HCT116 (cell line): ENCODE measurements at regions not wholly inside any gene's neighbourhood (a gene's known extent, or its start where the extent isn't known, plus 50 kb on each side); places are given as distances from the start of the nearest gene placed in this dataset.

Experiments used
- ATAC-seq: fragments of 200-7000 bp; cut with Tn5 transposase; 2 replicates; pipeline ENCODE4 v1.9.1; 2020; ENCODE audit warnings: mild to moderate bottlenecking, moderate library complexity
- BruUV-seq: library from RNA; stranded (reverse); fragments of 400-500 nt; replicated peaks from 2 replicates; lab custom pipeline; 2021; lab: Mats Ljungman, UMichigan
- CTCF ChIA-PET: fragments of 300-600 bp; sonication (Branson Sonifier 250); formaldehyde crosslinking; loops from one replicate; lab custom pipeline; 2021; ENCODE audit warnings: antibody characterized with exemption; lab: Charles Lee
- POLR2A ChIA-PET: fragments of 300-600, 350-600 bp; sonication (Branson Sonifier 250); formaldehyde crosslinking; loops from one replicate; lab custom pipeline; 2021; ENCODE audit warnings: antibody characterized with exemption; lab: Charles Lee
- RAD21 ChIA-PET, 2 experiments: fragments of 300-600 bp; sonication (Branson Sonifier 250); formaldehyde crosslinking; loops; one replicate each; lab custom pipeline; 2023; ENCODE audit warnings: low total read pairs in 2 of 2; ENCODE audit not compliant: uncharacterized antibody in 2 of 2, unreplicated experiment in 2 of 2, low non-redundant PET in 1 of 2; lab: Charles Lee
- DNase-seq: peaks from one replicate; pipeline ENCODE4 v3.0.0-alpha.2; 2010; ENCODE audit warnings: low read depth, low spot score
- H2AFZ ChIP-seq: fragments of 200-600 bp; shearing (Covaris generic), sonication (generic); 2 replicates; pipeline ENCODE4 v1.6.1; 2017; ENCODE audit warnings: low read depth, mixed run types, mixed read lengths, antibody characterized with exemption, low read length; ENCODE audit not compliant: poor library complexity, severe bottlenecking
- H3K27ac ChIP-seq: 2 replicates; pipeline ENCODE4 v1.5.1; 2012; ENCODE audit warnings: low read depth, low read length
- H3K27me3 ChIP-seq: fragments of 200-600 bp; sonication (generic); 2 replicates; pipeline ENCODE4 v1.6.1; 2016; ENCODE audit warnings: mixed run types, low read length, mixed read lengths; ENCODE audit not compliant: insufficient read depth
- H3K36me3 ChIP-seq, 2 experiments: fragments of 200-500 bp in 1 of 2; fragments of 200-600 bp in 1 of 2; sonication (Bioruptor generic) in 1 of 2; sonication (generic) in 1 of 2; 2 replicates each; pipeline versions ENCODE4 v1.5.1 to v1.6.1; 2014 to 2016; ENCODE audit warnings: low read length in 2 of 2, inconsistent platforms in 1 of 2, mixed read lengths in 1 of 2, mixed run types in 1 of 2; ENCODE audit not compliant: insufficient read depth in 2 of 2, control insufficient read depth in 1 of 2
- H3K4me1 ChIP-seq, 2 experiments: fragments of 200-600 bp in 1 of 2; sonication (generic) in 1 of 2; 2 replicates each; pipeline versions ENCODE4 v1.5.1 to v1.6.1; 2012 to 2017; ENCODE audit warnings: low read length in 2 of 2, inconsistent platforms in 1 of 2, mild to moderate bottlenecking in 1 of 2, mixed read lengths in 1 of 2, mixed run types in 1 of 2, moderate library complexity in 1 of 2; ENCODE audit not compliant: insufficient read depth in 2 of 2, control insufficient read depth in 1 of 2
- H3K4me2 ChIP-seq: fragments of 200-600 bp; sonication (generic); 2 replicates; pipeline ENCODE4 v1.6.1; 2017; ENCODE audit warnings: mixed run types, low read length, mixed read lengths
- H3K4me3 ChIP-seq, 2 experiments: fragments of 200-600 bp in 1 of 2; sonication (generic) in 1 of 2; replicated peaks in 1 of 2; 2 replicates each; pipeline ENCODE4 v1.5.1; 2011 to 2016; ENCODE audit warnings: low read length in 2 of 2, control low read depth in 1 of 2, low read depth in 1 of 2, mild to moderate bottlenecking in 1 of 2, mixed read lengths in 1 of 2, mixed run types in 1 of 2
- H3K79me2 ChIP-seq: fragments of 200-600 bp; sonication (generic); 2 replicates; pipeline ENCODE4 v1.6.1; 2017; ENCODE audit warnings: mild to moderate bottlenecking, mixed run types, low read length, moderate library complexity, mixed read lengths; ENCODE audit not compliant: insufficient read depth
- H3K9ac ChIP-seq: fragments of 200-600 bp; sonication (generic); 2 replicates; pipeline ENCODE4 v1.6.1; 2016; ENCODE audit warnings: low read length, mixed read lengths
- H3K9me2 ChIP-seq: fragments of 200-600 bp; sonication (generic), shearing (Covaris generic); 2 replicates; pipeline ENCODE4 v1.6.1; 2017; ENCODE audit warnings: mixed run types, mild to moderate bottlenecking, moderate library complexity; ENCODE audit not compliant: insufficient read depth
- H3K9me3 ChIP-seq, 2 experiments: fragments of 200-500 bp in 1 of 2; fragments of 200-600 bp in 1 of 2; sonication (Bioruptor generic) in 1 of 2; sonication (generic) in 1 of 2; 2 replicates each; pipeline ENCODE4 v1.6.1; 2014 to 2017; ENCODE audit warnings: low read length in 2 of 2, mixed read lengths in 2 of 2, inconsistent platforms in 1 of 2, low read depth in 1 of 2, mild to moderate bottlenecking in 1 of 2, mixed run types in 1 of 2, moderate library complexity in 1 of 2; ENCODE audit not compliant: control insufficient read depth in 1 of 2, insufficient read depth in 1 of 2
- H4K20me1 ChIP-seq: fragments of 200-600 bp; sonication (generic), shearing (Covaris generic); 2 replicates; pipeline ENCODE4 v1.6.1; 2017; ENCODE audit warnings: mixed run types, mild to moderate bottlenecking, moderate library complexity; ENCODE audit not compliant: insufficient read depth
- CBX3 ChIP-seq: IDR thresholded peaks from 2 replicates; pipeline ENCODE4 v1.6.1; 2012; ENCODE audit warnings: low read depth
- CEBPB ChIP-seq: IDR thresholded peaks from 2 replicates; pipeline ENCODE4 v1.6.1; 2012; ENCODE audit warnings: low read depth
- ELF1 ChIP-seq: IDR thresholded peaks from 2 replicates; pipeline ENCODE4 v1.6.1; 2012; ENCODE audit warnings: low read depth, borderline replicate concordance
- FOSL1 ChIP-seq: IDR thresholded peaks from 2 replicates; pipeline ENCODE4 v1.6.1; 2012; ENCODE audit warnings: low read depth
- JUND ChIP-seq: IDR thresholded peaks from 2 replicates; pipeline ENCODE4 v1.6.1; 2012
- POLR2AphosphoS5 ChIP-seq: IDR thresholded peaks from 2 replicates; pipeline ENCODE4 v1.6.1; 2011; ENCODE audit warnings: mild to moderate bottlenecking, low read depth, low read length, moderate library complexity
- RAD21 ChIP-seq: IDR thresholded peaks from 2 replicates; pipeline ENCODE4 v1.6.1; 2012; ENCODE audit warnings: low read depth, mild to moderate bottlenecking
- SIN3A ChIP-seq: IDR thresholded peaks from 2 replicates; pipeline ENCODE4 v1.6.1; 2012; ENCODE audit warnings: low read depth
- SRF ChIP-seq: IDR thresholded peaks from 2 replicates; pipeline ENCODE4 v1.6.1; 2012; ENCODE audit warnings: low read depth
- TCF7L2 ChIP-seq: IDR thresholded peaks from 2 replicates; pipeline ENCODE4 v1.7.0; 2011; ENCODE audit warnings: borderline replicate concordance, inconsistent platforms; ENCODE audit not compliant: insufficient read depth, insufficient read length; ENCODE audit errors: extremely low read depth
- YY1 ChIP-seq: IDR thresholded peaks from 2 replicates; pipeline ENCODE4 v1.6.1; 2011; ENCODE audit warnings: low read length, low read depth, moderate library complexity, mild to moderate bottlenecking; ENCODE audit not compliant: insufficient replicate concordance; ENCODE audit errors: extremely low read depth
- ZNF274 ChIP-seq: fragments of 200-500 bp; sonication (Bioruptor generic); IDR thresholded peaks from 2 replicates; pipeline ENCODE4 v1.6.1; 2014; ENCODE audit warnings: mild to moderate bottlenecking, low read depth, low read length, inconsistent platforms
- intact Hi-C: fragments of 100-400 bp; cut with micrococcal nuclease; formaldehyde crosslinking; loops from 2 replicates; pipeline ENCODE4 v1.10.0; 2022
- TF ChIP-seq, protein P1 (sequence below), 3 experiments: fragments of 200-600 bp in 1 of 3; sonication (generic) in 1 of 3; IDR thresholded peaks in 2 of 3; conservative IDR thresholded peaks in 1 of 3; 2 replicates each; pipeline ENCODE4 v1.5.1; 2012 to 2017; ENCODE audit warnings: low read depth in 2 of 3, low read length in 2 of 3, antibody characterized with exemption in 1 of 3, borderline replicate concordance in 1 of 3, control low read depth in 1 of 3, mild to moderate bottlenecking in 1 of 3, mixed read lengths in 1 of 3, mixed run types in 1 of 3, moderate library complexity in 1 of 3; ENCODE audit not compliant: insufficient read depth in 1 of 3
- TF ChIP-seq, protein P2 (sequence below): IDR thresholded peaks from 2 replicates; pipeline ENCODE4 v1.6.1; 2011; ENCODE audit warnings: mild to moderate bottlenecking, low read length, moderate library complexity; ENCODE audit not compliant: insufficient replicate concordance; ENCODE audit errors: extremely low read depth
- TF ChIP-seq, protein P3 (sequence below): IDR thresholded peaks from 2 replicates; pipeline ENCODE4 v1.6.1; 2012
- TF ChIP-seq, protein P4 (sequence below): IDR thresholded peaks from 2 replicates; pipeline ENCODE4 v1.6.1; 2012; ENCODE audit warnings: low read depth

DNA sequence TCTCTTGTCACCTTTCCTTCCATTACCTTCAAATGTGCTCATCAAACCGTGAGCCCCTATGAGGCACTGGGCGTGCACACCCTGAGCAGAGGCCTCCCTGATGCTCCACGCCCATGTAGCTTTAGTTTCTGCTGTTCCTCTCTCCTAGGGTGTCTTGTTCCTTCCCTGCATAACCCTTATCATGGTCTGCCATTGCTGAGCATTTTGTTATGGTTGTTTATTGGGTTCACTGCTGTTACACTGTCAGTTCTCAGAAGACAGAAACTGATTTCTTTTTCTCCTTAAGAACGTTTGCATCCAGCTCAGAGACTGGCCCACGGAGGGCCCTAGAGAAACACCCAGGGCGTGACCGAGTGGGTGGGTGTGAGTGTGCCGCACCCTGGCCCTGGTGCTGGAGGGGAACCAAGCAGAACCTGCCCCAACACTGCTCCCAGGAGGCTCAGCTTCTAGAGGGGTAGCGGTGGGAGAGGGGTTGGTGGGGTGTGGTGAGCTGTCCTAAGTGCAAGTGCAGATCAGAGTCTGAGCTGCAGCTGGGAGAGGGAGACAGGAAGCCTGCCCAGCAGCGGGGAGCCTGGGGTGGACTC is 61.4 kb upstream of the URI1 start:
- RAD21 ChIA-PET = interaction anchor here in 1 of 2 experiments (0.5 kb wide), 1 partner anchor 8 kb away, joined by 3 read pairs; no protein-coding TSS in a partner anchor

More for the DNA sequence above, 61.4 kb upstream of the URI1 start:
- H3K9ac ChIP-seq = no peak overlapping the region
- CTCF ChIA-PET = no interaction called here
- H4K20me1 ChIP-seq = no peaks in the 10 kb centered on the region
- no peaks in the 10 kb centered on the region for H3K36me3 ChIP-seq
- DNase-seq = no peak
- ATAC-seq = no peak
- no peak overlapping the region for H3K4me2 ChIP-seq
- H3K4me3 ChIP-seq = no peak overlapping the region
- POLR2A ChIA-PET = no interaction called here
- H2AFZ ChIP-seq = no peak overlapping the region
- intact Hi-C loops = no loop called here
- no TSS peak for BruUV-seq
- H3K4me1 ChIP-seq = peaks cover 0 to 11% of the 10 kb centered on the region in 2 experiments; a peak in 2 of 4 replicates
- no peaks in the 10 kb centered on the region for H3K9me3 ChIP-seq
- no peaks in the 10 kb centered on the region for H3K27me3 ChIP-seq
- H3K9me2 ChIP-seq = no peaks in the 10 kb centered on the region
- H3K79me2 ChIP-seq = no peaks in the 10 kb centered on the region
- no peak for TF ChIP-seq POLR2AphosphoS5
- TF ChIP-seq, protein P1, sequence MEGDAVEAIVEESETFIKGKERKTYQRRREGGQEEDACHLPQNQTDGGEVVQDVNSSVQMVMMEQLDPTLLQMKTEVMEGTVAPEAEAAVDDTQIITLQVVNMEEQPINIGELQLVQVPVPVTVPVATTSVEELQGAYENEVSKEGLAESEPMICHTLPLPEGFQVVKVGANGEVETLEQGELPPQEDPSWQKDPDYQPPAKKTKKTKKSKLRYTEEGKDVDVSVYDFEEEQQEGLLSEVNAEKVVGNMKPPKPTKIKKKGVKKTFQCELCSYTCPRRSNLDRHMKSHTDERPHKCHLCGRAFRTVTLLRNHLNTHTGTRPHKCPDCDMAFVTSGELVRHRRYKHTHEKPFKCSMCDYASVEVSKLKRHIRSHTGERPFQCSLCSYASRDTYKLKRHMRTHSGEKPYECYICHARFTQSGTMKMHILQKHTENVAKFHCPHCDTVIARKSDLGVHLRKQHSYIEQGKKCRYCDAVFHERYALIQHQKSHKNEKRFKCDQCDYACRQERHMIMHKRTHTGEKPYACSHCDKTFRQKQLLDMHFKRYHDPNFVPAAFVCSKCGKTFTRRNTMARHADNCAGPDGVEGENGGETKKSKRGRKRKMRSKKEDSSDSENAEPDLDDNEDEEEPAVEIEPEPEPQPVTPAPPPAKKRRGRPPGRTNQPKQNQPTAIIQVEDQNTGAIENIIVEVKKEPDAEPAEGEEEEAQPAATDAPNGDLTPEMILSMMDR (IDR thresholded peaks at IDR 0.05 in 2 of 3, conservative IDR thresholded peaks at IDR 0.05 in 1 of 3; ENCODE audit: borderline replicate concordance in 1 of 3, insufficient read depth in 1 of 3, low read depth in 2 of 3, low read length in 2 of 3) = no peak
- TF ChIP-seq TCF7L2 = no peak
- TF ChIP-seq CEBPB = no peak
- TF ChIP-seq SRF = no peak
- no peak for TF ChIP-seq CBX3
- no peak for TF ChIP-seq SIN3A
- TF ChIP-seq RAD21 = no peak
- TF ChIP-seq YY1 = no peak
- TF ChIP-seq, protein P2, sequence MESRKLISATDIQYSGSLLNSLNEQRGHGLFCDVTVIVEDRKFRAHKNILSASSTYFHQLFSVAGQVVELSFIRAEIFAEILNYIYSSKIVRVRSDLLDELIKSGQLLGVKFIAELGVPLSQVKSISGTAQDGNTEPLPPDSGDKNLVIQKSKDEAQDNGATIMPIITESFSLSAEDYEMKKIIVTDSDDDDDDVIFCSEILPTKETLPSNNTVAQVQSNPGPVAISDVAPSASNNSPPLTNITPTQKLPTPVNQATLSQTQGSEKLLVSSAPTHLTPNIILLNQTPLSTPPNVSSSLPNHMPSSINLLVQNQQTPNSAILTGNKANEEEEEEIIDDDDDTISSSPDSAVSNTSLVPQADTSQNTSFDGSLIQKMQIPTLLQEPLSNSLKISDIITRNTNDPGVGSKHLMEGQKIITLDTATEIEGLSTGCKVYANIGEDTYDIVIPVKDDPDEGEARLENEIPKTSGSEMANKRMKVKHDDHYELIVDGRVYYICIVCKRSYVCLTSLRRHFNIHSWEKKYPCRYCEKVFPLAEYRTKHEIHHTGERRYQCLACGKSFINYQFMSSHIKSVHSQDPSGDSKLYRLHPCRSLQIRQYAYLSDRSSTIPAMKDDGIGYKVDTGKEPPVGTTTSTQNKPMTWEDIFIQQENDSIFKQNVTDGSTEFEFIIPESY = no peak
- TF ChIP-seq ZNF274 = no peak
- TF ChIP-seq, protein P3, sequence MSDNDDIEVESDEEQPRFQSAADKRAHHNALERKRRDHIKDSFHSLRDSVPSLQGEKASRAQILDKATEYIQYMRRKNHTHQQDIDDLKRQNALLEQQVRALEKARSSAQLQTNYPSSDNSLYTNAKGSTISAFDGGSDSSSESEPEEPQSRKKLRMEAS = no peak
- no peak for TF ChIP-seq FOSL1
- TF ChIP-seq, protein P4, sequence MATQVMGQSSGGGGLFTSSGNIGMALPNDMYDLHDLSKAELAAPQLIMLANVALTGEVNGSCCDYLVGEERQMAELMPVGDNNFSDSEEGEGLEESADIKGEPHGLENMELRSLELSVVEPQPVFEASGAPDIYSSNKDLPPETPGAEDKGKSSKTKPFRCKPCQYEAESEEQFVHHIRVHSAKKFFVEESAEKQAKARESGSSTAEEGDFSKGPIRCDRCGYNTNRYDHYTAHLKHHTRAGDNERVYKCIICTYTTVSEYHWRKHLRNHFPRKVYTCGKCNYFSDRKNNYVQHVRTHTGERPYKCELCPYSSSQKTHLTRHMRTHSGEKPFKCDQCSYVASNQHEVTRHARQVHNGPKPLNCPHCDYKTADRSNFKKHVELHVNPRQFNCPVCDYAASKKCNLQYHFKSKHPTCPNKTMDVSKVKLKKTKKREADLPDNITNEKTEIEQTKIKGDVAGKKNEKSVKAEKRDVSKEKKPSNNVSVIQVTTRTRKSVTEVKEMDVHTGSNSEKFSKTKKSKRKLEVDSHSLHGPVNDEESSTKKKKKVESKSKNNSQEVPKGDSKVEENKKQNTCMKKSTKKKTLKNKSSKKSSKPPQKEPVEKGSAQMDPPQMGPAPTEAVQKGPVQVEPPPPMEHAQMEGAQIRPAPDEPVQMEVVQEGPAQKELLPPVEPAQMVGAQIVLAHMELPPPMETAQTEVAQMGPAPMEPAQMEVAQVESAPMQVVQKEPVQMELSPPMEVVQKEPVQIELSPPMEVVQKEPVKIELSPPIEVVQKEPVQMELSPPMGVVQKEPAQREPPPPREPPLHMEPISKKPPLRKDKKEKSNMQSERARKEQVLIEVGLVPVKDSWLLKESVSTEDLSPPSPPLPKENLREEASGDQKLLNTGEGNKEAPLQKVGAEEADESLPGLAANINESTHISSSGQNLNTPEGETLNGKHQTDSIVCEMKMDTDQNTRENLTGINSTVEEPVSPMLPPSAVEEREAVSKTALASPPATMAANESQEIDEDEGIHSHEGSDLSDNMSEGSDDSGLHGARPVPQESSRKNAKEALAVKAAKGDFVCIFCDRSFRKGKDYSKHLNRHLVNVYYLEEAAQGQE = no peak
- no peak for TF ChIP-seq ELF1
- TF ChIP-seq JUND = no peak
- no peak overlapping the region for H3K27ac ChIP-seq
